Thoracic aorta (tissue), 2 donors: ENCODE measurements at regions not wholly inside any gene's neighbourhood (a gene's known extent, or its start where the extent isn't known, plus 50 kb on each side); places are given as distances from the start of the nearest gene placed in this dataset.

Experiments used
- ATAC-seq: fragments of 150-250 bp; one replicate; pipeline ENCODE4 v1.8.0; 2017; ENCODE audit warnings: low read depth; ENCODE audit not compliant: insufficient number of reproducible peaks, low FRiP score
- DNase-seq: peaks from one replicate; pipeline ENCODE4 v3.0.0-alpha.2; 2020; ENCODE audit warnings: low spot score
- H3K27ac ChIP-seq, 2 donors: fragments of 200-600 bp; sonication (generic); 1 replicate in 1 of 2; 2 replicates in 1 of 2; pipeline ENCODE4 v1.5.1; 2016; ENCODE audit warnings: mild to moderate bottlenecking in 2 of 2, moderate library complexity in 2 of 2
- H3K27me3 ChIP-seq: fragments of 200-600 bp; sonication (generic); replicated peaks from 2 replicates; pipeline ENCODE4 v1.6.0; 2016; ENCODE audit warnings: mild to moderate bottlenecking; ENCODE audit not compliant: insufficient read depth
- H3K36me3 ChIP-seq: fragments of 200-600 bp; sonication (generic); one replicate; pipeline ENCODE4 v1.5.1; 2016
- H3K4me1 ChIP-seq, 2 donors: fragments of 200-600 bp; sonication (generic); 1 replicate in 1 of 2; 2 replicates in 1 of 2; pipeline versions ENCODE4 v1.5.1 to v1.6.0; 2016; ENCODE audit warnings: low read depth in 2 of 2, mild to moderate bottlenecking in 1 of 2; ENCODE audit not compliant: control insufficient read depth in 1 of 2
- H3K4me3 ChIP-seq: fragments of 200-600 bp; sonication (generic); 2 replicates; pipeline ENCODE4 v1.5.1; 2016; ENCODE audit warnings: mild to moderate bottlenecking
- H3K9me3 ChIP-seq: fragments of 200-600 bp; sonication (generic); 2 replicates; pipeline ENCODE4 v1.5.1; 2016
- CTCF ChIP-seq: fragments of 200-600 bp; sonication (generic); IDR thresholded peaks from one replicate; pipeline ENCODE4 v1.5.1; 2019; ENCODE audit warnings: antibody characterized with exemption

DNA sequence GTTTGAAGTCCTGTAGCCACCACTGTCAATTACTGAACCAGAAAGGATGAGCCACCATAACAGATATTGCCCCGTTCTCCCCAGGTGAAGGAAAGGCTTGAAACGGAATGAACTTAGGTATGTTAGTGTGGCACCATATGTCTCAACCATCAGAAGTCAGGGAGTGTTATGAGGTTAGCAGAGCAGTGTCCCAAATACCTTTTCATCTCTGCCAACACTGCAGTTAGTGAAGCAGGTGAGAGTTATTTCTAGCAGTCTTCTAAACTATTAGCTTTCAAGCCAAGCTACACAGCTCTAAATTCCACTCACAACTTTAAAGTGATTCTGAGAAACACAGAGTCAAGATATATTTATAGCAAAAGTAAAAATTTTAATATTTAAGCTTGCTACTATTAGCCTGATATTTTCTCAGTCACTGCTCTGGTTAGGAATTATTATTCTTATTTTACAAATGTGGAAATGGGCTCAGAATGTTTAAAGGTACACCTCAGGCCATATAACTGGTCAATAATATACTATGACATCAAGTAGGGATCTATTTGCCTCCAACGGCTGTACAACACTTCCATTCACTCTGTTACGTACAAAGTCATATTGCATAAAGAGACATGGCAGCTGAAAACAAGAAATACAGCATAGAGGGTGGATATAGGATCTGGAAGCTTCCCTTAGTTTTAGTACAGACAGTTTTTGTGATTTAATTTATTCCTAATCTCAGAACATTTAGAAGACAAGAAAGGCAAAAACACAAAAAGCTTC, 1527.1 kb upstream of the PRR20A start:
- Histone ChIP-seq H3K27ac (no peak overlapping the region), H3K9me3 (no peaks in the 10 kb centered on the region), H3K27me3 (no peaks in the 10 kb centered on the region), H3K4me1 (no peaks in the 10 kb centered on the region), H3K4me3 (no peak overlapping the region), H3K36me3 (no peaks in the 10 kb centered on the region)
- DNase-seq, result no peak
- no peak for ATAC-seq
- TF ChIP-seq CTCF, result no peak

GRCh38 chr13:55615081-55615480, 1525.6 kb upstream of the PRR20A start:
- Histone ChIP-seq H3K27me3 (no peaks in the 10 kb centered on the region), H3K27ac (no peak overlapping the region), H3K36me3 (no peaks in the 10 kb centered on the region), H3K4me3 (no peak overlapping the region), H3K9me3 (no peaks in the 10 kb centered on the region), H3K4me1 (no peaks in the 10 kb centered on the region)
- no peak for DNase-seq
- no peak for ATAC-seq
- TF ChIP-seq CTCF, result no peak

DNA sequence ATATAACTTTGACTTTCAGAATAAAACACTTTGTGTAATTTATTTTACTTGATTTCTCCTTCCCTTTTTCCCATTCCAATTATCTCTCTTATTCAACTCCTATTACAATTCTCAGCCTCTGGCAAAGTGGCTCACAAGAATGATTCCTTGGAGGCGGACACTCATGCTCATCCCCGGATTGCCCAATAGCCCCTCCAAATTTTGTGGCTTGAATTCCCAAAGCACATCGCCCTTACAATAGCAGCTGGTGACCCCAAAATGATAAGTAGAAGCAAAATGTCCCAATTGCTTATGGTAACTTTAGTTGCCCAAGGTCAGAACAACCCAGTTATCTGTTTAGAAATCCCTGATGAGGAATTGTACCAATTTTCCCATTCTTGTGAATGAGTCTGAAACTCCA, 1523.5 kb upstream of the PRR20A start:
- no peak for TF ChIP-seq CTCF
- Histone ChIP-seq H3K4me1 (no peaks in the 10 kb centered on the region), H3K4me3 (no peak overlapping the region), H3K27ac (no peak overlapping the region), H3K27me3 (no peaks in the 10 kb centered on the region), H3K36me3 (no peaks in the 10 kb centered on the region), H3K9me3 (no peaks in the 10 kb centered on the region)
- DNase-seq, result no peak
- no peak for ATAC-seq

- Histone ChIP-seq H3K4me1 (no peaks in the 10 kb centered on the region), H3K36me3 (no peaks in the 10 kb centered on the region)
- TF ChIP-seq CTCF, result no peak
Observed at GRCh38 chr13:55627221-55627620, 1513.5 kb upstream of the PRR20A start.

GRCh38 chr13:55632402-55632801, 1508.3 kb upstream of the PRR20A start:
- Histone ChIP-seq H3K4me3 (no peak overlapping the region), H3K27ac (no peak overlapping the region), H3K9me3 (no peaks in the 10 kb centered on the region), H3K4me1 (no peaks in the 10 kb centered on the region), H3K27me3 (no peaks in the 10 kb centered on the region), H3K36me3 (no peaks in the 10 kb centered on the region)
- TF ChIP-seq CTCF, result no peak
- no peak for ATAC-seq
- DNase-seq, result no peak

More at GRCh38 chr13:55627221-55627620, 1513.5 kb upstream of the PRR20A start:
- Histone ChIP-seq H3K4me3 (no peak overlapping the region), H3K27me3 (no peaks in the 10 kb centered on the region), H3K9me3 (no peaks in the 10 kb centered on the region), H3K27ac (no peak overlapping the region)
- no peak for ATAC-seq
- DNase-seq, result no peak
